Ishikawa (cell line): ENCODE measurements at regions not wholly inside any gene's neighbourhood (a gene's known extent, or its start where the extent isn't known, plus 50 kb on each side); places are given as distances from the start of the nearest gene placed in this dataset.

Experiments used
- CEBPB ChIP-seq: IDR thresholded peaks from 2 replicates; pipeline ENCODE4 v1.6.1; 2012
- CREB1 ChIP-seq: IDR thresholded peaks from 2 replicates; pipeline ENCODE4 v1.6.1; 2012; ENCODE audit warnings: low read depth
- EGR1 ChIP-seq: IDR thresholded peaks from 2 replicates; pipeline ENCODE4 v1.6.1; 2012
- EP300 ChIP-seq: IDR thresholded peaks from 2 replicates; pipeline ENCODE4 v1.6.1; 2012; ENCODE audit warnings: borderline replicate concordance
- FOXM1 ChIP-seq: IDR thresholded peaks from 2 replicates; pipeline ENCODE4 v1.6.1; 2012; ENCODE audit warnings: low read depth, borderline replicate concordance
- NFIC ChIP-seq: IDR thresholded peaks from 2 replicates; pipeline ENCODE4 v1.6.1; 2012
- RAD21 ChIP-seq: IDR thresholded peaks from 2 replicates; pipeline ENCODE4 v1.6.1; 2012; ENCODE audit warnings: low read depth
- TAF1 ChIP-seq: IDR thresholded peaks from 2 replicates; pipeline ENCODE4 v1.6.1; 2012; ENCODE audit warnings: low read depth, mild to moderate bottlenecking
- TCF12 ChIP-seq: IDR thresholded peaks from 2 replicates; pipeline ENCODE4 v1.6.1; 2012; ENCODE audit warnings: low read depth
- TEAD4 ChIP-seq: IDR thresholded peaks from 2 replicates; pipeline ENCODE4 v1.6.1; 2012
- USF1 ChIP-seq: IDR thresholded peaks from 2 replicates; pipeline ENCODE4 v1.6.1; 2012
- YY1 ChIP-seq: IDR thresholded peaks from 2 replicates; pipeline ENCODE4 v1.6.1; 2012; ENCODE audit warnings: low read depth
- ZBTB7A ChIP-seq: IDR thresholded peaks from 2 replicates; pipeline ENCODE4 v1.6.1; 2012; ENCODE audit warnings: low read depth
- TF ChIP-seq, protein P1 (sequence below): IDR thresholded peaks from 2 replicates; pipeline ENCODE4 v1.6.1; 2012; ENCODE audit warnings: low read depth, mild to moderate bottlenecking
- TF ChIP-seq, protein P2 (sequence below): IDR thresholded peaks from 2 replicates; pipeline ENCODE4 v1.6.1; 2012

DNA sequence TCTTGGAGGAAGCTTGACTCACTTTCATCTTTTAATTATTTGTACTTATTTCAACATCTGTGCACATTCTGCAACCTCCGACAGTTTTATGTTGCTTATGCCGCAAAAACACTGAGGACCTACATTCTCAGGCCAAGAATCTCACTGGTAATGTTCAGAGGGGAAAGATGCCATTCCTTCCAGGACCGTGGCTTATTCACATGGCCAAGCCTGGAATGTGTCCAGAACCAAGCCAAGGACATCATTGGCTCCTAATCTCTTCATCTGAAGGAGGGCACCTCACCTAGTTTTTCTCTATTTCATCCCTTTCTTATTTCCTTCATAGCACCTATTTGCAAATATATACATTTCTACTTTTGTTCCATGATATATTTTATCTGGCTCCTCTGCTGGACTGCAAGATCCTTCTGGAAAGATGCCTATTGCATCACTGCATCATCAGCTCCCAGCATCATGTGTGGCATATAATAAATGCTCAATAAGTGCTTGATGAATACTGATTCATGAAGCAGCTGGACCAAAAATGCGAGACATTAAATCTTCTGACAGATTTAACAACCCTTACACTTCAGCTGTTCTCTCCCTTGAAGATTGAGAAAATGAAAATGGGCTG, 377.1 kb downstream of the TNS1 start:
- TF ChIP-seq TEAD4 (no peak), TCF12 (no peak), YY1 (no peak), FOXM1 (no peak), ZBTB7A (no peak), CREB1 (no peak)

GRCh38 chr2:217623281-217623912, 379.4 kb downstream of the TNS1 start:
- TF ChIP-seq FOXM1 = no peak
- TF ChIP-seq TCF12 = no peak
- TF ChIP-seq YY1 = no peak
- TF ChIP-seq, protein P1, sequence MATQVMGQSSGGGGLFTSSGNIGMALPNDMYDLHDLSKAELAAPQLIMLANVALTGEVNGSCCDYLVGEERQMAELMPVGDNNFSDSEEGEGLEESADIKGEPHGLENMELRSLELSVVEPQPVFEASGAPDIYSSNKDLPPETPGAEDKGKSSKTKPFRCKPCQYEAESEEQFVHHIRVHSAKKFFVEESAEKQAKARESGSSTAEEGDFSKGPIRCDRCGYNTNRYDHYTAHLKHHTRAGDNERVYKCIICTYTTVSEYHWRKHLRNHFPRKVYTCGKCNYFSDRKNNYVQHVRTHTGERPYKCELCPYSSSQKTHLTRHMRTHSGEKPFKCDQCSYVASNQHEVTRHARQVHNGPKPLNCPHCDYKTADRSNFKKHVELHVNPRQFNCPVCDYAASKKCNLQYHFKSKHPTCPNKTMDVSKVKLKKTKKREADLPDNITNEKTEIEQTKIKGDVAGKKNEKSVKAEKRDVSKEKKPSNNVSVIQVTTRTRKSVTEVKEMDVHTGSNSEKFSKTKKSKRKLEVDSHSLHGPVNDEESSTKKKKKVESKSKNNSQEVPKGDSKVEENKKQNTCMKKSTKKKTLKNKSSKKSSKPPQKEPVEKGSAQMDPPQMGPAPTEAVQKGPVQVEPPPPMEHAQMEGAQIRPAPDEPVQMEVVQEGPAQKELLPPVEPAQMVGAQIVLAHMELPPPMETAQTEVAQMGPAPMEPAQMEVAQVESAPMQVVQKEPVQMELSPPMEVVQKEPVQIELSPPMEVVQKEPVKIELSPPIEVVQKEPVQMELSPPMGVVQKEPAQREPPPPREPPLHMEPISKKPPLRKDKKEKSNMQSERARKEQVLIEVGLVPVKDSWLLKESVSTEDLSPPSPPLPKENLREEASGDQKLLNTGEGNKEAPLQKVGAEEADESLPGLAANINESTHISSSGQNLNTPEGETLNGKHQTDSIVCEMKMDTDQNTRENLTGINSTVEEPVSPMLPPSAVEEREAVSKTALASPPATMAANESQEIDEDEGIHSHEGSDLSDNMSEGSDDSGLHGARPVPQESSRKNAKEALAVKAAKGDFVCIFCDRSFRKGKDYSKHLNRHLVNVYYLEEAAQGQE = no peak
- TF ChIP-seq, protein P2, sequence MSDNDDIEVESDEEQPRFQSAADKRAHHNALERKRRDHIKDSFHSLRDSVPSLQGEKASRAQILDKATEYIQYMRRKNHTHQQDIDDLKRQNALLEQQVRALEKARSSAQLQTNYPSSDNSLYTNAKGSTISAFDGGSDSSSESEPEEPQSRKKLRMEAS = no peak
- TF ChIP-seq NFIC = no peak
- TF ChIP-seq EGR1 = no peak
- no peak for TF ChIP-seq ZBTB7A
- TF ChIP-seq EP300 = no peak
- no peak for TF ChIP-seq CREB1
- TF ChIP-seq USF1 = no peak
- no peak for TF ChIP-seq RAD21
- no peak for TF ChIP-seq TAF1
- no peak for TF ChIP-seq CEBPB

GRCh38 chr2:217622205-217623060, 380.4 kb downstream of the TNS1 start:
- TF ChIP-seq, protein P2 = no peak
- no peak for TF ChIP-seq NFIC
- no peak for TF ChIP-seq CEBPB
- TF ChIP-seq RAD21 = no peak
- no peak for TF ChIP-seq CREB1
- TF ChIP-seq YY1 = no peak
- TF ChIP-seq EGR1 = no peak
- TF ChIP-seq EP300 = no peak

- no peak for TF ChIP-seq RAD21
- TF ChIP-seq CREB1 = no peak
- TF ChIP-seq EP300 = no peak
- TF ChIP-seq FOXM1 = no peak
Measured at GRCh38 chr2:217621391-217621801, 381.4 kb downstream of the TNS1 start.

- TF ChIP-seq RAD21 = no peak
Measured at GRCh38 chr2:217618744-217619143, 384.1 kb downstream of the TNS1 start.

- TF ChIP-seq EGR1 (no peak), USF1 (no peak), YY1 (no peak), CEBPB (no peak), FOXM1 (no peak), EP300 (no peak), TCF12 (no peak), TEAD4 (no peak)
- TF ChIP-seq, protein P2 = no peak
- TF ChIP-seq, protein P1 = no peak
Measured at GRCh38 chr2:217617616-217618022, 385.2 kb downstream of the TNS1 start.
